GM12878 (cell line): ENCODE measurements at regions not wholly inside any gene's neighbourhood (a gene's known extent, or its start where the extent isn't known, plus 50 kb on each side); places are given as distances from the start of the nearest gene placed in this dataset.

Source experiments
- ATAC-seq: fragments of 200-7000 bp; cut with Tn5 transposase; 3 replicates; pipeline ENCODE4 v1.9.1; 2020; ENCODE audit warnings: mild to moderate bottlenecking, moderate library complexity
- BruUV-seq: library from RNA; stranded (reverse); fragments of 400-500 nt; replicated peaks from 2 replicates; lab custom pipeline; 2021; lab: Mats Ljungman, UMichigan
- CTCF ChIA-PET: fragments of 300-600 bp; sonication (Branson Sonifier 250); formaldehyde crosslinking; extraction: SDS; loops from one replicate; lab custom pipeline; 2021; ENCODE audit warnings: inconsistent platforms; lab: Yijun Ruan, JAX
- POLR2A ChIA-PET: fragments of 350-600 bp; formaldehyde crosslinking; extraction: SDS; loops from one replicate; lab custom pipeline; 2021; ENCODE audit warnings: inconsistent platforms; lab: Charles Lee
- RAD21 ChIA-PET: fragments of 300-600 bp; sonication (Branson Sonifier 250); formaldehyde crosslinking; loops from one replicate; lab custom pipeline; 2023; ENCODE audit warnings: antibody characterized with exemption; ENCODE audit not compliant: unreplicated experiment; lab: Charles Lee
- SMC1A ChIA-PET: fragments of 300-600 bp; sonication (Branson Sonifier 250); formaldehyde crosslinking; loops from one replicate; lab custom pipeline; 2023; ENCODE audit not compliant: unreplicated experiment, uncharacterized antibody; lab: Charles Lee
- DNase-seq: peaks from one replicate; pipeline ENCODE4 v3.0.0-alpha.2; 2011; ENCODE audit warnings: low read depth, low spot score
- FAIRE-seq: peaks from 3 replicates; lab custom pipeline; 2011; peaks lifted over from hg19 to GRCh38; lab: Jason Lieb, UNC
- H2AFZ ChIP-seq: 2 replicates; pipeline ENCODE4 v1.6.0; 2011; ENCODE audit warnings: low read depth, low read length, control low read depth; ENCODE audit not compliant: control insufficient read depth
- H3K27ac ChIP-seq: 2 replicates; pipeline ENCODE4 v1.5.1; 2011; ENCODE audit warnings: control low read depth; ENCODE audit not compliant: control insufficient read depth, insufficient read depth
- H3K27me3 ChIP-seq, 2 experiments: replicated peaks in 1 of 2; 2 replicates each; pipeline versions ENCODE4 v1.6.0 to v1.6.1; 2011; ENCODE audit warnings: low read length in 1 of 2; ENCODE audit not compliant: control insufficient read depth in 2 of 2, insufficient read depth in 2 of 2
- H3K36me3 ChIP-seq, 2 experiments: 2 replicates each; pipeline ENCODE4 v1.5.1; 2011; ENCODE audit warnings: low read length in 1 of 2; ENCODE audit not compliant: control insufficient read depth in 2 of 2, insufficient read depth in 2 of 2
- H3K4me1 ChIP-seq: 2 replicates; pipeline ENCODE4 v1.6.1; 2011; ENCODE audit warnings: mild to moderate bottlenecking, low read length, moderate library complexity, mixed read lengths; ENCODE audit not compliant: control insufficient read depth, insufficient read depth
- H3K4me2 ChIP-seq: 2 replicates; pipeline ENCODE4 v1.6.0; 2011; ENCODE audit warnings: control low read depth; ENCODE audit not compliant: control insufficient read depth, insufficient read depth
- H3K4me3 ChIP-seq: fragments of 200-600 bp; sonication (generic); 2 replicates; pipeline ENCODE4 v1.5.1; 2016
- H3K79me2 ChIP-seq: 2 replicates; pipeline ENCODE4 v1.6.0; 2011; ENCODE audit warnings: low read length; ENCODE audit not compliant: control insufficient read depth, insufficient read depth
- H3K9ac ChIP-seq: 2 replicates; pipeline ENCODE4 v1.8.0; 2011; ENCODE audit warnings: low read length, control low read depth, mixed read lengths; ENCODE audit not compliant: control insufficient read depth, insufficient read depth
- H3K9me3 ChIP-seq: replicated peaks from 3 replicates; pipeline ENCODE4 v1.5.1; 2011; ENCODE audit warnings: mild to moderate bottlenecking, low read length; ENCODE audit not compliant: control insufficient read depth, insufficient read depth
- H4K20me1 ChIP-seq: 2 replicates; pipeline ENCODE4 v1.6.0; 2011; ENCODE audit not compliant: control insufficient read depth, insufficient read depth
- BACH1 ChIP-seq: fragments of 450-650 bp; IDR thresholded peaks from 2 replicates; pipeline ENCODE4 v1.6.1; 2017; ENCODE audit warnings: mild to moderate bottlenecking, borderline replicate concordance
- EZH2 ChIP-seq: IDR thresholded peaks from 2 replicates; pipeline ENCODE4 v1.6.1; 2012; ENCODE audit warnings: low read depth, mild to moderate bottlenecking, control low read depth, inconsistent platforms, low read length, borderline replicate concordance; ENCODE audit not compliant: control insufficient read depth
- FOS ChIP-seq: IDR thresholded peaks from 3 replicates; pipeline ENCODE4 v1.6.1; 2011; ENCODE audit warnings: borderline replicate concordance; ENCODE audit not compliant: insufficient read length; ENCODE audit errors: extremely low read depth
- IKZF1 ChIP-seq: fragments of 450-650 bp; conservative IDR thresholded peaks from 2 replicates; pipeline ENCODE4 v1.6.1; 2017; ENCODE audit warnings: antibody characterized with exemption, mild to moderate bottlenecking
- IRF3 ChIP-seq: fragments of 450-650 bp; IDR thresholded peaks from 2 replicates; pipeline ENCODE4 v1.6.1; 2014; ENCODE audit warnings: mild to moderate bottlenecking
- MAX ChIP-seq: IDR thresholded peaks from 2 replicates; pipeline ENCODE4 v1.6.1; 2012; ENCODE audit warnings: low read depth, low read length, improper control_type of control experiment
- MEF2B ChIP-seq: fragments of 450-650 bp; IDR thresholded peaks from 2 replicates; pipeline ENCODE4 v1.6.1; 2018; ENCODE audit warnings: mild to moderate bottlenecking, moderate library complexity; ENCODE audit not compliant: partially characterized antibody, poor library complexity, severe bottlenecking
- MTA2 ChIP-seq: fragments of 450-650 bp; IDR thresholded peaks from 2 replicates; pipeline ENCODE4 v1.6.1; 2016; ENCODE audit warnings: low read depth, mild to moderate bottlenecking, moderate library complexity
- MYB ChIP-seq: fragments of 150-350 bp; IDR thresholded peaks from 2 replicates; pipeline ENCODE4 v1.6.1; 2014; ENCODE audit warnings: mild to moderate bottlenecking, low read depth, low read length, borderline replicate concordance
- NBN ChIP-seq: fragments of 450-650 bp; IDR thresholded peaks from 2 replicates; pipeline ENCODE4 v1.6.1; 2016
- RAD51 ChIP-seq: fragments of 450-650 bp; IDR thresholded peaks from 2 replicates; pipeline ENCODE4 v1.6.1; 2016; ENCODE audit warnings: moderate library complexity, mild to moderate bottlenecking, inconsistent platforms
- RUNX3 ChIP-seq: IDR thresholded peaks from 2 replicates; pipeline ENCODE4 v1.6.1; 2012; ENCODE audit warnings: low read length, inconsistent platforms
- SIX5 ChIP-seq: IDR thresholded peaks from 2 replicates; pipeline ENCODE4 v1.6.1; 2011; ENCODE audit warnings: mild to moderate bottlenecking, low read depth, low read length, moderate library complexity; ENCODE audit not compliant: severe bottlenecking
- SMAD1 ChIP-seq: fragments of 450-650 bp; IDR thresholded peaks from 2 replicates; pipeline ENCODE4 v1.6.1; 2018; ENCODE audit warnings: mild to moderate bottlenecking, low read depth; ENCODE audit not compliant: partially characterized antibody
- SMAD5 ChIP-seq: IDR thresholded peaks from 2 replicates; pipeline ENCODE4 v1.6.1; 2016; ENCODE audit warnings: antibody characterized with exemption, low read depth
- SPI1 ChIP-seq: IDR thresholded peaks from 2 replicates; pipeline ENCODE4 v1.6.1; 2011; ENCODE audit warnings: low read depth, mild to moderate bottlenecking, low read length, moderate library complexity, borderline replicate concordance; ENCODE audit not compliant: insufficient read depth
- STAT1 ChIP-seq: fragments of 450-650 bp; conservative IDR thresholded peaks from 2 replicates; pipeline ENCODE4 v1.6.1; 2014; ENCODE audit warnings: antibody characterized with exemption, mild to moderate bottlenecking
- SUZ12 ChIP-seq: fragments of 200-600 bp; sonication (generic); IDR thresholded peaks from one replicate; pipeline ENCODE4 v1.6.1; 2018; ENCODE audit warnings: antibody characterized with exemption, mild to moderate bottlenecking; ENCODE audit not compliant: unreplicated experiment
- TARDBP ChIP-seq: IDR thresholded peaks from 2 replicates; pipeline ENCODE4 v1.6.1; 2016; ENCODE audit warnings: borderline replicate concordance
- WGBS: methylation state at CpG from one replicate; pipeline ENCODE4 v1.1.6; 2016; ENCODE audit warnings: low lambda C conversion rate; ENCODE audit not compliant: insufficient replicate concordance, insufficient coverage; ENCODE audit errors: missing lambda C conversion rate; 5-methylcytosine and 5-hydroxymethylcytosine counted together
- in situ Hi-C: fragments of 300-500 bp; cut with MboI; formaldehyde crosslinking; loops from 9 replicates; pipeline ENCODE4 v1.14.3; 2018; ENCODE audit warnings: mixed read lengths
- intact Hi-C: fragments of 100-400 bp; cut with micrococcal nuclease; formaldehyde crosslinking; loops from one replicate; pipeline ENCODE4 v1.14.2; 2022; ENCODE audit not compliant: unreplicated experiment

- TF ChIP-seq SIX5 (no peak), TARDBP (no peak)
These were observed 136.3 kb downstream of the SNX19 start (continued) for GRCh38 chr11:130779943-130780342.

- no peak overlapping the region for H3K9ac ChIP-seq
- SMC1A ChIA-PET = no interaction called here
- H3K27ac ChIP-seq = no peak overlapping the region
- H3K4me2 ChIP-seq = no peak overlapping the region
- CTCF ChIA-PET = no interaction called here
- POLR2A ChIA-PET = no interaction called here
- in situ Hi-C loops = no loop called here
- H3K4me3 ChIP-seq = no peak overlapping the region
- no peaks in the 10 kb centered on the region for H4K20me1 ChIP-seq
- BruUV-seq = no TSS peak
- no peak for ATAC-seq
- H3K4me1 ChIP-seq = no peaks in the 10 kb centered on the region
- no peak for TF ChIP-seq SPI1
- no peak for TF ChIP-seq STAT1
- TF ChIP-seq BACH1 = no peak
- no peak for TF ChIP-seq IKZF1
- no peak for TF ChIP-seq SMAD1
- no peak for TF ChIP-seq RUNX3
- no peak for TF ChIP-seq MEF2B
- no peak for TF ChIP-seq SUZ12
- TF ChIP-seq MAX = no peak
- no peak for TF ChIP-seq MTA2
- no peak for TF ChIP-seq RAD51
- TF ChIP-seq SMAD5 = no peak
- TF ChIP-seq MYB = no peak
- TF ChIP-seq EZH2 = no peak
- no peak for TF ChIP-seq IRF3
- TF ChIP-seq NBN = no peak
- no peak for TF ChIP-seq FOS
- TF ChIP-seq, all 136 proteins: peak for 0
- FAIRE-seq = no peak
- Histone ChIP-seq H3K79me2 (no peaks in the 10 kb centered on the region), H3K27me3 (peaks cover 0 to 2% of the 10 kb centered on the region in 2 experiments; a peak in 1 of 4 replicates), H3K36me3 (no peaks in the 10 kb centered on the region), H3K9me3 (no peaks in the 10 kb centered on the region; the same call in 2 of the 3 replicates), H2AFZ (no peak overlapping the region)
- no peak for DNase-seq
- intact Hi-C loops = no loop called here
- RAD21 ChIA-PET = no interaction called here
- WGBS = 9% methylated on average over 4 of the region's 4 CpGs
These were observed 135.8 kb downstream of the SNX19 start for GRCh38 chr11:130780437-130780836.
